ENCODE measurements at regions not wholly inside any gene's neighbourhood (a gene's known extent, or its start where the extent isn't known, plus 50 kb on each side); places are given as distances from the start of the nearest gene placed in this dataset.
"Not testable (repeated sequence)": the region's sequence is repeated elsewhere in the genome, so short reads cannot be mapped to it uniquely, and the experiment has no call there.

- H3K9me3 Mint-ChIP-seq, result no peaks in the 10 kb centered on the region
- H3K4me3 Mint-ChIP-seq, result no peak overlapping the region
- intact Hi-C loops (cut with micrococcal nuclease), result no loop called here
- H3K4me1 Mint-ChIP-seq, result no peaks in the 10 kb centered on the region
- no peaks in the 10 kb centered on the region for H3K27me3 Mint-ChIP-seq
- no peak for DNase-seq
- no peaks in the 10 kb centered on the region for H3K36me3 Mint-ChIP-seq (ENCODE audit: low read depth)
- H3K27ac Mint-ChIP-seq, result no peak overlapping the region
Observed at GRCh38 chr4:42306221-42307109, 90.8 kb upstream of the SHISA3 start.

- Mint-ChIP-seq H3K27ac (no peak overlapping the region), H3K36me3 (ENCODE audit: low read depth) (no peaks in the 10 kb centered on the region), H3K4me1 (no peaks in the 10 kb centered on the region), H3K4me3 (no peak overlapping the region), H3K9me3 (no peaks in the 10 kb centered on the region), H3K27me3 (no peaks in the 10 kb centered on the region)
- intact Hi-C loops (cut with micrococcal nuclease), result no loop called here
- DNase-seq, result no peak
Observed at GRCh38 chr4:42308247-42308646, 89.0 kb upstream of the SHISA3 start.

GRCh38 chr4:42309361-42310260 is 87.7 kb upstream of the SHISA3 start:
- H3K27me3 Mint-ChIP-seq, result no peaks in the 10 kb centered on the region
- no peaks in the 10 kb centered on the region for H3K36me3 Mint-ChIP-seq (ENCODE audit: low read depth)
- H3K4me1 Mint-ChIP-seq, result no peaks in the 10 kb centered on the region
- H3K9me3 Mint-ChIP-seq, result no peaks in the 10 kb centered on the region
- H3K4me3 Mint-ChIP-seq, result no peak overlapping the region
- H3K27ac Mint-ChIP-seq, result no peak overlapping the region
- intact Hi-C loops (cut with micrococcal nuclease), result no loop called here
- no peak for DNase-seq

- no peak for DNase-seq
- no peaks in the 10 kb centered on the region for H3K9me3 Mint-ChIP-seq
- no peaks in the 10 kb centered on the region for H3K4me1 Mint-ChIP-seq
- no peak overlapping the region for H3K4me3 Mint-ChIP-seq
- no peaks in the 10 kb centered on the region for H3K36me3 Mint-ChIP-seq (ENCODE audit: low read depth)
- no peak overlapping the region for H3K27ac Mint-ChIP-seq
- no peaks in the 10 kb centered on the region for H3K27me3 Mint-ChIP-seq
- intact Hi-C loops (cut with micrococcal nuclease), result no loop called here
Observed at GRCh38 chr4:42310358-42310757, 86.9 kb upstream of the SHISA3 start.

- no peak for DNase-seq
- H3K4me3 Mint-ChIP-seq, result no peak overlapping the region
- no peaks in the 10 kb centered on the region for H3K9me3 Mint-ChIP-seq
- intact Hi-C loops (cut with micrococcal nuclease), result no loop called here
- H3K36me3 Mint-ChIP-seq (ENCODE audit: low read depth), result no peaks in the 10 kb centered on the region
- no peak overlapping the region for H3K27ac Mint-ChIP-seq
- no peaks in the 10 kb centered on the region for H3K4me1 Mint-ChIP-seq
- H3K27me3 Mint-ChIP-seq, result no peaks in the 10 kb centered on the region
Observed at GRCh38 chr4:42310806-42311205, 86.5 kb upstream of the SHISA3 start.

- H3K27ac Mint-ChIP-seq, result no peak overlapping the region
- H3K9me3 Mint-ChIP-seq, result no peaks in the 10 kb centered on the region
- DNase-seq, result no peak
- H3K36me3 Mint-ChIP-seq (ENCODE audit: low read depth), result no peaks in the 10 kb centered on the region
- intact Hi-C loops (cut with micrococcal nuclease), result no loop called here
- no peaks in the 10 kb centered on the region for H3K27me3 Mint-ChIP-seq
- H3K4me3 Mint-ChIP-seq, result no peak overlapping the region
- H3K4me1 Mint-ChIP-seq, result no peaks in the 10 kb centered on the region
Observed at GRCh38 chr4:42311591-42311990, 85.7 kb upstream of the SHISA3 start.

GRCh38 chr4:42313420-42313819 is 83.9 kb upstream of the SHISA3 start:
- intact Hi-C loops (cut with micrococcal nuclease); H3K36me3 Mint-ChIP-seq (ENCODE audit: low read depth); H3K4me3 Mint-ChIP-seq; H3K4me1 Mint-ChIP-seq; H3K27ac Mint-ChIP-seq; H3K27me3 Mint-ChIP-seq; H3K9me3 Mint-ChIP-seq; DNase-seq: not testable (repeated sequence)

- Mint-ChIP-seq H3K36me3 (ENCODE audit: low read depth) (no peaks in the 10 kb centered on the region), H3K9me3 (no peaks in the 10 kb centered on the region), H3K27me3 (no peaks in the 10 kb centered on the region), H3K4me3 (no peak overlapping the region), H3K4me1 (no peaks in the 10 kb centered on the region), H3K27ac (no peak overlapping the region)
- no peak for DNase-seq
- intact Hi-C loops (cut with micrococcal nuclease), result no loop called here
Observed at GRCh38 chr4:42313872-42314271, 83.4 kb upstream of the SHISA3 start.

GRCh38 chr4:42315231-42315630 is 82.1 kb upstream of the SHISA3 start:
- H3K27ac Mint-ChIP-seq, result no peak overlapping the region
- no peaks in the 10 kb centered on the region for H3K9me3 Mint-ChIP-seq
- no peaks in the 10 kb centered on the region for H3K27me3 Mint-ChIP-seq
- intact Hi-C loops (cut with micrococcal nuclease), result no loop called here
- no peak for DNase-seq
- no peaks in the 10 kb centered on the region for H3K36me3 Mint-ChIP-seq (ENCODE audit: low read depth)
- no peaks in the 10 kb centered on the region for H3K4me1 Mint-ChIP-seq
- no peak overlapping the region for H3K4me3 Mint-ChIP-seq

GRCh38 chr4:42320822-42321388 is 76.4 kb upstream of the SHISA3 start:
- intact Hi-C loops (cut with micrococcal nuclease), result no loop called here
- Mint-ChIP-seq H3K27ac (no peak overlapping the region), H3K36me3 (ENCODE audit: low read depth) (no peaks in the 10 kb centered on the region), H3K4me3 (no peak overlapping the region), H3K9me3 (no peaks in the 10 kb centered on the region), H3K27me3 (no peaks in the 10 kb centered on the region), H3K4me1 (no peaks in the 10 kb centered on the region)
- no peak for DNase-seq

GRCh38 chr4:42326040-42326439 is 71.2 kb upstream of the SHISA3 start:
- Mint-ChIP-seq H3K36me3 (ENCODE audit: low read depth) (no peaks in the 10 kb centered on the region), H3K4me1 (no peaks in the 10 kb centered on the region), H3K27ac (no peak overlapping the region), H3K27me3 (no peaks in the 10 kb centered on the region), H3K4me3 (no peak overlapping the region), H3K9me3 (no peaks in the 10 kb centered on the region)
- intact Hi-C loops (cut with micrococcal nuclease), result no loop called here
- no peak for DNase-seq

GRCh38 chr4:42326524-42326923 is 70.8 kb upstream of the SHISA3 start:
- no peaks in the 10 kb centered on the region for H3K36me3 Mint-ChIP-seq (ENCODE audit: low read depth)
- intact Hi-C loops (cut with micrococcal nuclease), result no loop called here
- no peak overlapping the region for H3K27ac Mint-ChIP-seq
- no peak overlapping the region for H3K4me3 Mint-ChIP-seq
- no peaks in the 10 kb centered on the region for H3K9me3 Mint-ChIP-seq
- no peaks in the 10 kb centered on the region for H3K27me3 Mint-ChIP-seq
- DNase-seq, result no peak
- no peaks in the 10 kb centered on the region for H3K4me1 Mint-ChIP-seq

GRCh38 chr4:42327323-42327722 is 70.0 kb upstream of the SHISA3 start:
- H3K36me3 Mint-ChIP-seq (ENCODE audit: low read depth), result no peaks in the 10 kb centered on the region
- no peaks in the 10 kb centered on the region for H3K9me3 Mint-ChIP-seq
- H3K27me3 Mint-ChIP-seq, result no peaks in the 10 kb centered on the region

GRCh38 chr4:42328978-42329377 is 68.3 kb upstream of the SHISA3 start:
- Mint-ChIP-seq H3K4me3 (no peak overlapping the region), H3K9me3 (no peaks in the 10 kb centered on the region), H3K27me3 (no peaks in the 10 kb centered on the region), H3K36me3 (ENCODE audit: low read depth) (no peaks in the 10 kb centered on the region), H3K27ac (no peak overlapping the region), H3K4me1 (no peaks in the 10 kb centered on the region)
- no peak for DNase-seq
- intact Hi-C loops (cut with micrococcal nuclease), result no loop called here

More at GRCh38 chr4:42327323-42327722, 70.0 kb upstream of the SHISA3 start:
- Mint-ChIP-seq H3K4me3 (no peak overlapping the region), H3K27ac (no peak overlapping the region), H3K4me1 (no peaks in the 10 kb centered on the region)
- DNase-seq, result no peak
- intact Hi-C loops (cut with micrococcal nuclease), result no loop called here
